Erythroblast (primary cell): ENCODE measurements at regions not wholly inside any gene's neighbourhood (a gene's known extent, or its start where the extent isn't known, plus 50 kb on each side); places are given as distances from the start of the nearest gene placed in this dataset.
"Not testable (repeated sequence)": the region's sequence is repeated elsewhere in the genome, so short reads cannot be mapped to it uniquely, and the experiment has no call there.

Experiments used
- GATA1 ChIP-seq: IDR thresholded peaks from 2 replicates; pipeline ENCODE4 v1.6.1; 2011; ENCODE audit warnings: low read depth, mild to moderate bottlenecking, control low read depth, low read length, moderate library complexity
- POLR2A ChIP-seq: IDR thresholded peaks from 2 replicates; pipeline ENCODE4 v1.6.1; 2011; ENCODE audit warnings: mild to moderate bottlenecking, low read length

DNA sequence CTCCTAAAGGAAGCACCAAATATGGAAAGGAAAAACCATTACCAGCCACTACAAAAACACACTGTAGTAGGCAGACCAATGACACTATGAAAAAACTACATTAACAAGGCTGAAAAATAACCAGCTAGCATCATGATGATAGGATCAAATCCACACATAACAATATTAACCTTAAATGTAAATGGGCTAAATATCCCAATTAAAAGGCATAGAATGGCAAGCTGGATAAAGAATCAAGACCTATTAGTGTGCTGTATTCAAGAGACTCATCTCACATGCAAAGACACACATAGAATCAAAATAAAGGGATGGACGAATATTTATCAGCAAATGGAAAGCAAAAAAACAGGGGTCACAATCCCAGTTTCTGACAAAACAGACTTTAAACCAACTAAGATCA lies 53.2 kb upstream of the TNFSF4 start:
- not testable (repeated sequence) for TF ChIP-seq POLR2A, GATA1
